Thymus (tissue), 11 donors: ENCODE measurements at regions not wholly inside any gene's neighbourhood (a gene's known extent, or its start where the extent isn't known, plus 50 kb on each side); places are given as distances from the start of the nearest gene placed in this dataset.

Experiments used
- DNase-seq, 9 donors: peaks; one replicate each; pipeline ENCODE4 v3.0.0-alpha.2; 2013; ENCODE audit warnings: low spot score in 9 of 9, low read depth in 6 of 9, missing footprints in 1 of 9
- H3K27ac ChIP-seq, 2 donors: one replicate each; pipeline ENCODE4 v1.5.1; 2013; ENCODE audit warnings: control low read depth in 1 of 2, low read depth in 1 of 2, low read length in 1 of 2, mild to moderate bottlenecking in 1 of 2, moderate library complexity in 1 of 2
- H3K27me3 ChIP-seq, 2 donors: one replicate each; pipeline ENCODE4 v1.5.1; 2013; ENCODE audit warnings: low read length in 1 of 2; ENCODE audit not compliant: control insufficient read depth in 2 of 2, insufficient read depth in 1 of 2
- H3K36me3 ChIP-seq, 2 donors: one replicate each; pipeline ENCODE4 v1.5.1; 2013; ENCODE audit warnings: low read length in 1 of 2, mild to moderate bottlenecking in 1 of 2, moderate library complexity in 1 of 2; ENCODE audit not compliant: control insufficient read depth in 2 of 2, insufficient read depth in 2 of 2
- H3K4me1 ChIP-seq, 2 donors: one replicate each; pipeline ENCODE4 v1.5.1; 2013; ENCODE audit warnings: low read length in 2 of 2; ENCODE audit not compliant: control insufficient read depth in 2 of 2, insufficient read depth in 2 of 2
- H3K4me3 ChIP-seq, 2 donors: one replicate each; pipeline ENCODE4 v1.5.1; 2013; ENCODE audit warnings: low read length in 2 of 2, control low read depth in 1 of 2, mild to moderate bottlenecking in 1 of 2
- H3K9me3 ChIP-seq, 2 donors: one replicate each; pipeline ENCODE4 v1.5.1; 2013; ENCODE audit warnings: low read length in 1 of 2, mild to moderate bottlenecking in 1 of 2; ENCODE audit not compliant: control insufficient read depth in 2 of 2, insufficient read depth in 1 of 2
- WGBS: extraction: QIAGEN DNeasy Blood & Tissue Kit; methylation state at CpG from one replicate; pipeline ENCODE4 v1.1.7; 2013; 5-methylcytosine and 5-hydroxymethylcytosine counted together
- donor health status: healthy.

DNA sequence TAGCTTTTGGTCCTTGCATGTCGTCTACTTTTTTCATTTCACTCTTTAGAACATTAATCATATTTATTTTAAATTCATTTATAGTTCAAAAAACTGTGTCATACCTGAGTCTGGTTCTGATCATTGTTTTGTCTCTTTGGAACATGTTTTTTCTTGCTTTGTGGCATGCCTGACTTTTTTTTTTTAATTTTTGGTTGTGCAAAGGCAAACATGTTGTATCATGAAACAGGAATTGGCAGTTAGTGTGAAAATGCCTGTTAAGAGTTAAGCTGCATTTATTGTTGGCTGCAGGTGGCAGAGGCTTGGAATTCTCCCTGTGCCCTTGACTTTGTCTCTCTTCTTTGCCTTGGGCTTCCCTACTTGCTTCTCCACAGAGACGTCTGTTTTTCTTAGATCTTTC is 525.0 kb upstream of the ADARB2 start:
- H3K4me3 ChIP-seq: no peak overlapping the region

GRCh38 chr10:2256241-2256640 is 518.9 kb upstream of the ADARB2 start:
- no peak overlapping the region for H3K27ac ChIP-seq
- H3K9me3 ChIP-seq: peaks cover 0 to 4% of the 10 kb centered on the region in 2 donors
- WGBS: 91% methylated on average over 7 of the region's 7 CpGs
- no peak for DNase-seq
- H3K27me3 ChIP-seq: no peaks in the 10 kb centered on the region
- no peaks in the 10 kb centered on the region for H3K36me3 ChIP-seq
- H3K4me3 ChIP-seq: no peak overlapping the region
- H3K4me1 ChIP-seq: no peaks in the 10 kb centered on the region

More for the DNA sequence above, 525.0 kb upstream of the ADARB2 start:
- Histone ChIP-seq H3K4me1 (no peaks in the 10 kb centered on the region), H3K9me3 (peaks cover 0 to 9% of the 10 kb centered on the region in 2 donors), H3K27me3 (no peaks in the 10 kb centered on the region), H3K27ac (no peak overlapping the region), H3K36me3 (no peaks in the 10 kb centered on the region)
- 88% methylated on average over 2 of the region's 2 CpGs for WGBS
- no peak for DNase-seq

- no peaks in the 10 kb centered on the region for H3K9me3 ChIP-seq
- no peak for DNase-seq
- no peaks in the 10 kb centered on the region for H3K4me1 ChIP-seq
- H3K4me3 ChIP-seq: no peak overlapping the region
- H3K27ac ChIP-seq: no peak overlapping the region
- no peaks in the 10 kb centered on the region for H3K27me3 ChIP-seq
- H3K36me3 ChIP-seq: no peaks in the 10 kb centered on the region
- WGBS: 74% methylated on average over 6 of the region's 6 CpGs
Measured at GRCh38 chr10:2252096-2252495, 514.8 kb upstream of the ADARB2 start.

DNA sequence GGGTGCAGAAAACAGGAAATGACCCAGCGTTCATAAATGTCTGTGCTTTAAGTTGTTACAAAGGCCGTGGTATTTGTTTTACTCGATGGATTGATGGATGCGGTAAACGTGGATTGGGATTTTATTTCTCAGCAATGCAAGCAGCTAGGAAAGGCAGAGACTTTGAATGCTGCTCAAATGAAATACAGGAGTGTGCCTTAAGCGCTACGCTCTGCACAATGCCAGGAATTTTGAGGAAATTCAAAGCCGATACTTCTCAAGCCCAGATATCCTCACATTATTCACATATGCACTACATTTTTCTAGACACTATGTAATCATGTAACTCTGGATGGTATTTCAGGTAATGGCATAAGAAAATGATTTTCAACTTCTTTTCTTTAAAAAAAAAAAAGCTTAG is 514.3 kb upstream of the ADARB2 start:
- no peaks in the 10 kb centered on the region for H3K27me3 ChIP-seq
- H3K4me1 ChIP-seq: no peaks in the 10 kb centered on the region
- no peaks in the 10 kb centered on the region for H3K9me3 ChIP-seq
- H3K27ac ChIP-seq: no peak overlapping the region
- no peak overlapping the region for H3K4me3 ChIP-seq
- no peak for DNase-seq
- no peaks in the 10 kb centered on the region for H3K36me3 ChIP-seq
- 54% methylated on average over 8 of the region's 8 CpGs for WGBS

GRCh38 chr10:2246747-2247146 is 509.4 kb upstream of the ADARB2 start:
- H3K27ac ChIP-seq: no peak overlapping the region
- no peak overlapping the region for H3K4me3 ChIP-seq
- H3K4me1 ChIP-seq: no peaks in the 10 kb centered on the region
- H3K9me3 ChIP-seq: peaks cover 0 to 3% of the 10 kb centered on the region in 2 donors
- 91% methylated on average over 5 of the region's 5 CpGs for WGBS
- no peaks in the 10 kb centered on the region for H3K36me3 ChIP-seq
- no peak for DNase-seq
- no peaks in the 10 kb centered on the region for H3K27me3 ChIP-seq

DNA sequence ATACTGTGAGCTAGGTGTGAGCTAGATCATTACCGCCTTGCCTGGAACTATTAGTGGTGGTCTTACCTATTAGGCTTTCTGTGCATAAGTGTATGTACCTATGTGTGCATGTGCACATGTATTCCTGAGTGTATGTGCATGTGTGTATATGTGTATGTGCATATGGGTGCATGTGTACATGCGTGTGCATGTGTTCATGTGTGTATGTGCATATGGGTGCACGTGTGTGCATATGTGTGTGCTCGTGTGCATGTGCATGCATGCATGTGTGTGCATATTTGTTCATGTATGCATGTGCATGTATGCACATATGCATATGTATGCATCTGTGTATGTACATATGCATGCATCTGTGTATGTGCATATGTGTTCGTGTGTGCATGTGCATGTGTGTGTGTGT is 508.3 kb upstream of the ADARB2 start:
- H3K4me3 ChIP-seq: no peak overlapping the region
- H3K27me3 ChIP-seq: no peaks in the 10 kb centered on the region
- H3K9me3 ChIP-seq: peaks cover 0 to 3% of the 10 kb centered on the region in 2 donors
- no peak overlapping the region for H3K27ac ChIP-seq
- no peaks in the 10 kb centered on the region for H3K36me3 ChIP-seq
- no peaks in the 10 kb centered on the region for H3K4me1 ChIP-seq
- 96% methylated on average over 5 of the region's 5 CpGs for WGBS
- no peak for DNase-seq

DNA sequence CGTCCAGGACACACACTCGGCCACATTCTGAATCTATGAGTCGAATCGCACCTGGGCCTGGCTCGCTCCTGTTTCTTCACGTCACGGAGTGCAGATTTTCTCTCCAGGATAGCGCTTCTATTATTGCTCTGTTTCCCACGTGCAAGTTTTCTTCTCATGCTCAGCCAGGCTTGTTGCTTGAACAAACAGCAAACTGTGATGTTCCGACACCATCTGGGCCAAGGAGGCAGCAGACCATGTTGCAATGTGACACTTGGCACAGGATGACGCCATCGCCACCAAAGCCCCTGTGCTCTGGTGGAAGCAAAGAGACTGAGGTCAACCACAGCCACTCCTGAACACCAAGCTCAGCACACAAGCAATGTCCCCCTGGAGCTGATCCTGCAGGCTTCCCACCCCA is 507.1 kb upstream of the ADARB2 start:
- WGBS: 90% methylated on average over 12 of the region's 12 CpGs
- Histone ChIP-seq H3K36me3 (no peaks in the 10 kb centered on the region), H3K27ac (no peak overlapping the region), H3K27me3 (no peaks in the 10 kb centered on the region), H3K4me1 (no peaks in the 10 kb centered on the region), H3K9me3 (peaks cover 0 to 3% of the 10 kb centered on the region in 2 donors), H3K4me3 (no peak overlapping the region)
- no peak for DNase-seq

GRCh38 chr10:2236876-2237275 is 499.6 kb upstream of the ADARB2 start:
- Histone ChIP-seq H3K27ac (no peak overlapping the region), H3K4me1 (no peaks in the 10 kb centered on the region), H3K4me3 (no peak overlapping the region), H3K36me3 (no peaks in the 10 kb centered on the region), H3K27me3 (no peaks in the 10 kb centered on the region), H3K9me3 (peaks cover 0 to 8% of the 10 kb centered on the region in 2 donors)
- no peak for DNase-seq
- 89% methylated on average over 5 of the region's 5 CpGs for WGBS

DNA sequence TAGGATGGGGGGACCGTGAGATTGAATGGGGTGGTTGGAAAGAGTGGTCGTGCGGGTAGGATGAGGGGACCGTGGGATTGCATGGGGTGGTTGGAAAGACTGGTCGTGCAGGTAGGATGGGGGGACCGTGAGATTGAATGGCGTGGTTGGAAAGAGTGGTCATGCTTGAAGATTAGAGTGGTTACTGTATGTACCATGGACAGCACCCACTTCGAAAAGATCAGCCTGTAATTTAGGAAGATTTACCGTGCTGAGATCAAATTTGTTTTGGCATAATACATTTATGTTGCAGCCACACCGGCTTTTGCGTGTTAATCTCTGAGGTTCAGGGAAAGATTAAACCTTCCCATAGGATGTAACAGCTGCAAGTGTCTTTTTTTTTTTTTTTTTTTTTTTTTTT is 495.2 kb upstream of the ADARB2 start:
- no peaks in the 10 kb centered on the region for H3K27me3 ChIP-seq
- H3K36me3 ChIP-seq: no peaks in the 10 kb centered on the region
- no peak overlapping the region for H3K4me3 ChIP-seq
- no peak for DNase-seq
- no peaks in the 10 kb centered on the region for H3K4me1 ChIP-seq
- WGBS: 93% methylated on average over 11 of the region's 11 CpGs
- no peak overlapping the region for H3K27ac ChIP-seq
- peaks cover 1 to 6% of the 10 kb centered on the region in 2 donors for H3K9me3 ChIP-seq

DNA sequence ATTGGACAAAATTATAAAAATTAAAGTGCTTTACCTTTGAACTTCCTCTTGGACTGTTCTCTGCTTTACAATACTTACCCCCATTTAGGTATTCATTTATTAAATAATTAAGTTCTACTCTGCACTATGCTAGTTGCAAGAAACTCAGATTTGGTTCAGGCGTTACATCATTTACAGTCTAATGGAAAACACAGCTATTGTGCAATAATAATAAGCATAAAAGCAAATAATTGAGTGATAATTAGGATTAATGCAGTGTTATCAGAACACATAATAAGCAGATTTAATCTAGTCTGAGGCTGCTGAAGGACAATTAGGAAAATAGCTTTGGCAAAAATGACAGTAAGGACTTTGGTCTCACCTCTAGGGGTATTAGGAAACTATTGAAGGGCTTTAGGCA is 493.2 kb upstream of the ADARB2 start:
- H3K9me3 ChIP-seq: peaks cover 1 to 7% of the 10 kb centered on the region in 2 donors
- DNase-seq: no peak
- H3K27me3 ChIP-seq: no peaks in the 10 kb centered on the region
- H3K4me3 ChIP-seq: no peak overlapping the region
- H3K36me3 ChIP-seq: no peaks in the 10 kb centered on the region
- 95% methylated on average over 1 of the region's 1 CpG for WGBS
- no peaks in the 10 kb centered on the region for H3K4me1 ChIP-seq
- no peak overlapping the region for H3K27ac ChIP-seq
